ENCODE measurements at regions not wholly inside any gene's neighbourhood (a gene's known extent, or its start where the extent isn't known, plus 50 kb on each side); places are given as distances from the start of the nearest gene placed in this dataset.
A peak's percentile ranks its signal among the peaks of the same experiment; 100 is the strongest.

DNA sequence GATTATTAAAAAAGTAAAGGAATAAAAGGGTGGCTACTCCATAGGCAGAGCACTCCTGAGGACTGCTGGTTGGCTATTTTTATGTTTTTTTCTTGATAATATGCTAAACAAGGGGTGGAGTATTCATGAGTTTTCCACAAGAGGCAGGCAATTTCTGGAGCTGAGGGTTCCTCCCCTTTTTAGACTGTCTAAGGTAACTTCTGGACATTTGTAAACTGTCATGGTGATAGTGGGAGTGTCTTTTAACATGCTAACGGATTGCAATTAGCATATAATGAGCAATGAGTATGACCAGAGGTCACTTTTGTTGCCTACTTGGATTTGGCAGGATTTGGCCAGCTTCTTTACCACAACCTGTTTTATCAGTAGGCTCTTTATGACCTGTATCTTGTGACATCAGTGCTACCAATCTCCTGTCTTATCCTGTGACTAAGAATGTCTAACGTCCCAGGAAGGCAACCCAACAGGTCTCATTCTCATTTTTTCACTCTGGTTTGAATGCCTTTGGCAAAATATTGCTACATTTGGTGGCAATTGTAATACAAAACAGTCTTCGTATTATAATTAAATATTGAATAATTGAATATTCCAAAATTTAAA, 587.8 kb upstream of the POM121L12 start:
- no peak overlapping the region for H4K91ac ChIP-seq (replicated peaks; ENCODE audit: insufficient read length, low read length)
- peak overlapping the region; percentile 51 for H2BK120ac ChIP-seq (replicated peaks; ENCODE audit: low read depth, low read length)
- H3K23me2 ChIP-seq (ENCODE audit: low read depth, low read length): no peaks in the 10 kb centered on the region
- H2BK12ac ChIP-seq (ENCODE audit: low read depth, low read length): no peak overlapping the region
- peaks cover 0 to 7% (median 3%) of the 10 kb centered on the region in 4 experiments; a peak in 3 of 7 replicates for H3K4me1 ChIP-seq (replicated peaks in 1 of 4; ENCODE audit: control insufficient read depth in 3 of 4, insufficient read depth in 4 of 4, low read length in 3 of 4)
- H3K27ac ChIP-seq (ENCODE audit: low read depth, low read length): no peak overlapping the region
- DNase-seq (ENCODE audit: low read depth in 1 of 2, low spot score in 2 of 2) (no peak), FAIRE-seq (no peak)
- no peak overlapping the region for H2BK20ac ChIP-seq (ENCODE audit: low read length)
- H2BK5ac ChIP-seq (ENCODE audit: low read depth, low read length): no peak overlapping the region
- H3K14ac ChIP-seq (ENCODE audit: insufficient read length): no peak overlapping the region
- no peak overlapping the region for H2AFZ ChIP-seq (ENCODE audit: low read length)
- POLR2A ChIA-PET (ENCODE audit: partially characterized antibody): no interaction called here
- H3K9ac ChIP-seq (replicated peaks in 1 of 4; ENCODE audit: extremely low read depth in 1 of 4, low read depth in 3 of 4, low read length in 3 of 4): no peak overlapping the region
- H3K4me3 ChIP-seq (ENCODE audit: extremely low read depth in 1 of 4, insufficient read depth in 2 of 4, low read depth in 3 of 4, low read length in 4 of 4): no peak overlapping the region
- no peak overlapping the region for H3K23ac ChIP-seq (ENCODE audit: insufficient read length)
- WGBS, 2 experiments (ENCODE audit: extremely low coverage in 1 of 2, insufficient coverage in 1 of 2, insufficient read length in 1 of 2, insufficient replicate concordance in 2 of 2, low coverage in 1 of 2, low lambda C conversion rate in 2 of 2, missing lambda C conversion rate in 1 of 2): 90% methylated on average over 3 of the region's 3 CpGs; no CpG with 5 or more reads in 1 of the 2 experiments
- H3K27me3 ChIP-seq (replicated peaks in 1 of 4; ENCODE audit: control insufficient read depth in 3 of 4, extremely low read depth in 1 of 4, insufficient read depth in 3 of 4, low read length in 3 of 4): no peaks in the 10 kb centered on the region
- no peaks in the 10 kb centered on the region for H3K79me1 ChIP-seq (ENCODE audit: low read depth, low read length)
- TF ChIP-seq KDM4A (IDR thresholded peaks at IDR 0.05; ENCODE audit: low read depth, low read length, severe bottlenecking): no peak
- no peak for TF ChIP-seq TAF1 (IDR thresholded peaks at IDR 0.05; ENCODE audit: low read depth, low read length)
- no peak for TF ChIP-seq PHF8 (conservative IDR thresholded peaks at IDR 0.05; ENCODE audit: low read depth, low read length)
- no peak for TF ChIP-seq BCL11A (IDR thresholded peaks at IDR 0.05; ENCODE audit: low read depth in 2 of 2, low read length in 2 of 2)
- no peak for TF ChIP-seq POLR2AphosphoS5 (IDR thresholded peaks at IDR 0.05; ENCODE audit: low read depth, low read length)
- no peak for TF ChIP-seq YY1 (IDR thresholded peaks at IDR 0.05; ENCODE audit: low read depth, low read length)
- no peak for TF ChIP-seq TCF12 (IDR thresholded peaks at IDR 0.05; ENCODE audit: low read depth, low read length)
- TF ChIP-seq EGR1 (IDR thresholded peaks at IDR 0.05; ENCODE audit: borderline replicate concordance, low read depth, low read length): no peak
- no peak for TF ChIP-seq CHD1 (IDR thresholded peaks at IDR 0.05; ENCODE audit: low read depth, low read length)
- TF ChIP-seq SUZ12 (IDR thresholded peaks at IDR 0.05; ENCODE audit: low read length): no peak
- no peak overlapping the region for H2AK5ac ChIP-seq (ENCODE audit: low read depth, low read length)
- no peak overlapping the region for H2BK15ac ChIP-seq (ENCODE audit: low read length)
- no peaks in the 10 kb centered on the region for H4K20me1 ChIP-seq (replicated peaks in 1 of 2; ENCODE audit: control insufficient read depth in 1 of 2, insufficient read depth in 2 of 2, low read length in 2 of 2)
- H4K5ac ChIP-seq (ENCODE audit: insufficient read length, low read depth, low read length): no peak overlapping the region
- H3K56ac ChIP-seq (replicated peaks; ENCODE audit: insufficient read length, low read depth, low read length): no peak overlapping the region
- no peak overlapping the region for H3K4ac ChIP-seq (replicated peaks; ENCODE audit: insufficient read length, low read depth, low read length)
- no peak overlapping the region for H4K8ac ChIP-seq (ENCODE audit: extremely low read depth, insufficient read depth, low read length)
- no peaks in the 10 kb centered on the region; a peak in 2 of 8 replicates for H3K36me3 ChIP-seq (ENCODE audit: control insufficient read depth in 2 of 4, insufficient read depth in 4 of 4, low read length in 3 of 4)
- H3K18ac ChIP-seq (ENCODE audit: extremely low read depth, low read length): no peak overlapping the region
- no peak overlapping the region for H3K4me2 ChIP-seq (ENCODE audit: insufficient read depth in 1 of 2, low read depth in 2 of 2, low read length in 2 of 2)
- no peaks in the 10 kb centered on the region for H3K9me3 ChIP-seq (ENCODE audit: insufficient read depth in 2 of 2, low read depth in 1 of 2, low read length in 1 of 2)
- H3K79me2 ChIP-seq (ENCODE audit: control insufficient read depth in 1 of 2, insufficient read depth in 2 of 2, low read length in 2 of 2): no peaks in the 10 kb centered on the region
- CTCF ChIA-PET (ENCODE audit: partially characterized antibody): interaction anchor here (1.7 kb wide), 1 partner anchor 9 kb away, joined by 7 read pairs; no protein-coding TSS in a partner anchor

Data from H1 (cell line).